ENCODE measurements at regions not wholly inside any gene's neighbourhood (a gene's known extent, or its start where the extent isn't known, plus 50 kb on each side); places are given as distances from the start of the nearest gene placed in this dataset.

DNA sequence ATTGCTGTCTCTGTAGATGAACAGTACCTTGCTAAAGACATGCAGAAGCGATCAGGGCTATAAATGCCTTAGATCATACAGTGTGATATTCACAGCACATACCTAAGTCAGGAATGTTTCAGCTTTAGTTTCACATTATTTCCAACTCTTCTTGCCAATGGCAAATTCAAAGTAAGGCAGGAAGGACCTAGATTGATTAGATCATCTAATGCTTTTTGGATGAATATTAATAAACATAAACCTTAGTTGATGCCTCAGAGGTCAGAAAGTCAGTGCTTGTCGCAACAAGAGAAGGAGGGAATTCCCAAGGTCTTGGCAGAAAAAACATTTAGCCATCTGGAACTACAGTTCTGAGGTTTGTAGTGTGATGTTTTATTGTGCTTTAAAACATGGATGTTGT, 122.3 kb downstream of the TNFSF18 start (continued):
- TF ChIP-seq YY1 (IDR thresholded peaks at IDR 0.05; ENCODE audit: extremely low read depth, insufficient replicate concordance, low read depth, low read length) (no peak), CBX3 (IDR thresholded peaks at IDR 0.05; ENCODE audit: low read depth) (no peak)

DNA sequence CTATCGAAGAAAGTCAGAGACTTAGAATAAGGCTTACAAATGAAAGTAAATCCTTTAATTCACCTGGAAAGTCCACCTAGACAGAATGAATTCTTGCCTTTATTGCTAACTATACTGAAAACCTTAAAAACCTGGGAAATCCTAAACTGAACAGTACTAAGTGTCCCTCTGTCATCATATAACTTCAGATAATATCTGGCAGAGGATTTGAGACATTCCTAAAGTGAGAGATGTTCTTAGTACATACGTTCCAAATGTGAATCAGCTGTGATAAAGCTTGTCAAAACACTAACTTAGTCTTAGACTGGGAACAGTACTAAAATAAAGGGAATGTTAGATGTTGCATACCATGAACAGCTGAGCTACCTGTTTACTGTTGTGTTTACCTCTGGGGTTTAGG, 121.7 kb downstream of the TNFSF18 start:
- H3K4me3 ChIP-seq (replicated peaks in 1 of 2; ENCODE audit: low read depth in 1 of 2, low read length in 2 of 2): no peak overlapping the region
- POLR2A ChIA-PET: interaction anchor here (1.3 kb wide), 1 partner anchor 19 kb away, joined by 3 read pairs; no protein-coding TSS in a partner anchor
- RAD21 ChIA-PET (ENCODE audit: low non-redundant PET in 1 of 2, low total read pairs in 2 of 2, uncharacterized antibody in 2 of 2, unreplicated experiment in 2 of 2): no interaction called here
- CTCF ChIA-PET: no interaction called here
- peaks cover 19 to 58% of the 10 kb centered on the region in 2 experiments for H3K4me1 ChIP-seq (ENCODE audit: control insufficient read depth in 1 of 2, insufficient read depth in 2 of 2, low read length in 2 of 2)
- H3K27me3 ChIP-seq (ENCODE audit: insufficient read depth, low read length): no peaks in the 10 kb centered on the region
- intact Hi-C loops (cut with micrococcal nuclease): no loop called here
- peak overlapping the region; percentile 10; the same call in 1 of the 2 replicates for H3K27ac ChIP-seq (ENCODE audit: low read depth, low read length)
- H3K9me3 ChIP-seq (ENCODE audit: control insufficient read depth in 1 of 2, insufficient read depth in 1 of 2, low read depth in 1 of 2, low read length in 2 of 2): no peaks in the 10 kb centered on the region
- ATAC-seq: no peak
- DNase-seq (ENCODE audit: low read depth, low spot score): no peak
- no peaks in the 10 kb centered on the region for H3K9me2 ChIP-seq (ENCODE audit: insufficient read depth)
- H3K36me3 ChIP-seq (ENCODE audit: control insufficient read depth in 1 of 2, insufficient read depth in 2 of 2, low read length in 2 of 2): peaks cover 2 to 39% of the 10 kb centered on the region in 2 experiments
- no peak overlapping the region for H2AFZ ChIP-seq (ENCODE audit: low read depth, low read length, poor library complexity, severe bottlenecking)
- peaks cover 92% of the 10 kb centered on the region for H3K79me2 ChIP-seq (ENCODE audit: insufficient read depth, low read length)
- no peaks in the 10 kb centered on the region for H4K20me1 ChIP-seq (ENCODE audit: insufficient read depth)
- BruUV-seq (replicated peaks): no TSS peak
- H3K9ac ChIP-seq (ENCODE audit: low read length): no peak overlapping the region
- H3K4me2 ChIP-seq (ENCODE audit: low read length): no peak overlapping the region
- TF ChIP-seq ZFX (IDR thresholded peaks at IDR 0.05) (no peak), JUND (IDR thresholded peaks at IDR 0.05) (no peak), EZH2 (IDR thresholded peaks at IDR 0.05) (no peak), EZH2phosphoT487 (IDR thresholded peaks at IDR 0.05; ENCODE audit: borderline replicate concordance) (no peak), CBX3 (IDR thresholded peaks at IDR 0.05; ENCODE audit: low read depth) (no peak), POLR2A (IDR thresholded peaks at IDR 0.05; ENCODE audit: borderline replicate concordance, extremely low read depth, insufficient read depth, insufficient read length) (no peak), CEBPB (IDR thresholded peaks at IDR 0.05; ENCODE audit: low read depth) (no peak), SIN3A (IDR thresholded peaks at IDR 0.05; ENCODE audit: low read depth) (no peak), YY1 (IDR thresholded peaks at IDR 0.05; ENCODE audit: extremely low read depth, insufficient replicate concordance, low read depth, low read length) (no peak), RAD21 (IDR thresholded peaks at IDR 0.05; ENCODE audit: low read depth) (no peak), ZNF274 (IDR thresholded peaks at IDR 0.05; ENCODE audit: low read depth, low read length) (no peak), SRF (IDR thresholded peaks at IDR 0.05; ENCODE audit: low read depth) (no peak), FOSL1 (IDR thresholded peaks at IDR 0.05; ENCODE audit: low read depth) (no peak), ELF1 (IDR thresholded peaks at IDR 0.05; ENCODE audit: borderline replicate concordance, low read depth) (no peak)
- TF ChIP-seq, protein P1, sequence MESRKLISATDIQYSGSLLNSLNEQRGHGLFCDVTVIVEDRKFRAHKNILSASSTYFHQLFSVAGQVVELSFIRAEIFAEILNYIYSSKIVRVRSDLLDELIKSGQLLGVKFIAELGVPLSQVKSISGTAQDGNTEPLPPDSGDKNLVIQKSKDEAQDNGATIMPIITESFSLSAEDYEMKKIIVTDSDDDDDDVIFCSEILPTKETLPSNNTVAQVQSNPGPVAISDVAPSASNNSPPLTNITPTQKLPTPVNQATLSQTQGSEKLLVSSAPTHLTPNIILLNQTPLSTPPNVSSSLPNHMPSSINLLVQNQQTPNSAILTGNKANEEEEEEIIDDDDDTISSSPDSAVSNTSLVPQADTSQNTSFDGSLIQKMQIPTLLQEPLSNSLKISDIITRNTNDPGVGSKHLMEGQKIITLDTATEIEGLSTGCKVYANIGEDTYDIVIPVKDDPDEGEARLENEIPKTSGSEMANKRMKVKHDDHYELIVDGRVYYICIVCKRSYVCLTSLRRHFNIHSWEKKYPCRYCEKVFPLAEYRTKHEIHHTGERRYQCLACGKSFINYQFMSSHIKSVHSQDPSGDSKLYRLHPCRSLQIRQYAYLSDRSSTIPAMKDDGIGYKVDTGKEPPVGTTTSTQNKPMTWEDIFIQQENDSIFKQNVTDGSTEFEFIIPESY (IDR thresholded peaks at IDR 0.05; ENCODE audit: extremely low read depth, insufficient replicate concordance, low read length): no peak
- TF ChIP-seq, protein P2, sequence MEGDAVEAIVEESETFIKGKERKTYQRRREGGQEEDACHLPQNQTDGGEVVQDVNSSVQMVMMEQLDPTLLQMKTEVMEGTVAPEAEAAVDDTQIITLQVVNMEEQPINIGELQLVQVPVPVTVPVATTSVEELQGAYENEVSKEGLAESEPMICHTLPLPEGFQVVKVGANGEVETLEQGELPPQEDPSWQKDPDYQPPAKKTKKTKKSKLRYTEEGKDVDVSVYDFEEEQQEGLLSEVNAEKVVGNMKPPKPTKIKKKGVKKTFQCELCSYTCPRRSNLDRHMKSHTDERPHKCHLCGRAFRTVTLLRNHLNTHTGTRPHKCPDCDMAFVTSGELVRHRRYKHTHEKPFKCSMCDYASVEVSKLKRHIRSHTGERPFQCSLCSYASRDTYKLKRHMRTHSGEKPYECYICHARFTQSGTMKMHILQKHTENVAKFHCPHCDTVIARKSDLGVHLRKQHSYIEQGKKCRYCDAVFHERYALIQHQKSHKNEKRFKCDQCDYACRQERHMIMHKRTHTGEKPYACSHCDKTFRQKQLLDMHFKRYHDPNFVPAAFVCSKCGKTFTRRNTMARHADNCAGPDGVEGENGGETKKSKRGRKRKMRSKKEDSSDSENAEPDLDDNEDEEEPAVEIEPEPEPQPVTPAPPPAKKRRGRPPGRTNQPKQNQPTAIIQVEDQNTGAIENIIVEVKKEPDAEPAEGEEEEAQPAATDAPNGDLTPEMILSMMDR (IDR thresholded peaks at IDR 0.05 in 2 of 3, conservative IDR thresholded peaks at IDR 0.05 in 1 of 3; ENCODE audit: borderline replicate concordance in 1 of 3, insufficient read depth in 1 of 3, low read depth in 2 of 3, low read length in 2 of 3): no peak
- TF ChIP-seq, protein P3, sequence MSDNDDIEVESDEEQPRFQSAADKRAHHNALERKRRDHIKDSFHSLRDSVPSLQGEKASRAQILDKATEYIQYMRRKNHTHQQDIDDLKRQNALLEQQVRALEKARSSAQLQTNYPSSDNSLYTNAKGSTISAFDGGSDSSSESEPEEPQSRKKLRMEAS (IDR thresholded peaks at IDR 0.05): no peak
